Activated CD4-positive, alpha-beta T cell treated with anti-CD3 and anti-CD28 coated beads for 36 hours (primary cell): ENCODE measurements at regions not wholly inside any gene's neighbourhood (a gene's known extent, or its start where the extent isn't known, plus 50 kb on each side); places are given as distances from the start of the nearest gene placed in this dataset.

Experiments
- ATAC-seq: fragments of 200-7000 bp; cut with Tn5 transposase; one replicate; pipeline ENCODE4 v1.10.0; 2021; ENCODE audit warnings: mild to moderate bottlenecking, moderate library complexity
- CTCF ChIA-PET: fragments of 350-600 bp; sonication (Branson Sonifier 250); formaldehyde crosslinking; loops from one replicate; lab custom pipeline; 2021; ENCODE audit warnings: antibody characterized with exemption; lab: Charles Lee
- POLR2A ChIA-PET: fragments of 350-600 bp; sonication (Branson Sonifier 250); formaldehyde crosslinking; loops from one replicate; lab custom pipeline; 2021; ENCODE audit warnings: antibody characterized with exemption, inconsistent platforms; lab: Charles Lee
- DNase-seq: peaks from one replicate; pipeline ENCODE4 v3.0.0-alpha.2; 2020
- H3K27ac Mint-ChIP-seq: one replicate; pipeline ENCODE4 v1.8.0; 2021; ENCODE audit warnings: mixed read lengths
- H3K27me3 Mint-ChIP-seq: one replicate; pipeline ENCODE4 v1.8.0; 2021; ENCODE audit warnings: mixed read lengths
- H3K36me3 Mint-ChIP-seq: one replicate; pipeline ENCODE4 v1.8.0; 2021; ENCODE audit warnings: low read depth, mixed read lengths
- H3K4me1 Mint-ChIP-seq: one replicate; pipeline ENCODE4 v1.8.0; 2021; ENCODE audit warnings: mixed read lengths
- H3K4me3 Mint-ChIP-seq: one replicate; pipeline ENCODE4 v1.8.0; 2021; ENCODE audit warnings: mild to moderate bottlenecking, moderate library complexity, mixed read lengths
- H3K9me3 Mint-ChIP-seq: one replicate; pipeline ENCODE4 v1.8.0; 2021; ENCODE audit warnings: low read depth, mixed read lengths
- intact Hi-C, 2 experiments: fragments of 100-400 bp; cut with DNase I in 1 of 2; cut with micrococcal nuclease in 1 of 2; formaldehyde crosslinking; loops; one replicate each; pipeline versions ENCODE4 v1.14.2 to v1.15.1; 2022 to 2024; cut with DNase I, micrococcal nuclease

DNA sequence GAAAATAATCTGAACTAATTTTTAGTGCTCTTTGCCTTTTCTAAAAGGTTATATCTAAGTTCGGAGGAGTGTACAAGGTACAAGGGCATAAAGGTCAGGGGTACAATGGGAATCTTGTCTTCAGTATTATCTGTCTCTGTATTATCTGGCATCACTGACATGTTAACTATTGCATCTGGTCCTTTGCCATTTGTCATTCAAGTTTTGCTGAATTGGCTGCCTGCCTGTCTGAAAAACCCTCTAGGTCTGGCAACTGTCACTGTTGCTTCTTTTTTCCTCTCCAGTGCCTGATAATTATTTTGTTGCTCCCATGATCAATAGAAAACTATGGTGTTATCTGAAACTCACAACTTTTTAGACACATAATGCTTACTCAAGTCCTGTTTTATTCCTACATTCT is 112.5 kb upstream of the STK26 start:
- Mint-ChIP-seq H3K36me3 (no peaks in the 10 kb centered on the region), H3K4me1 (no peaks in the 10 kb centered on the region), H3K27ac (no peak overlapping the region), H3K9me3 (no peaks in the 10 kb centered on the region), H3K4me3 (no peak overlapping the region), H3K27me3 (no peaks in the 10 kb centered on the region)
- ATAC-seq = no peak
- intact Hi-C loops = no loop called here
- ChIA-PET POLR2A (no interaction called here), CTCF (no interaction called here)
- DNase-seq = no peak

- CTCF ChIA-PET = interaction anchor here (0.7 kb wide), 1 partner anchor 103 kb away, joined by 3 read pairs; no protein-coding TSS in a partner anchor
Observed at GRCh38 chrX:131915488-131915887, 107.6 kb upstream of the STK26 start.

GRCh38 chrX:131917588-131917987 is 105.5 kb upstream of the STK26 start:
- POLR2A ChIA-PET = no interaction called here
- H3K36me3 Mint-ChIP-seq = no peaks in the 10 kb centered on the region

More at GRCh38 chrX:131915488-131915887, 107.6 kb upstream of the STK26 start:
- POLR2A ChIA-PET = no interaction called here
- H3K4me1 Mint-ChIP-seq = no peaks in the 10 kb centered on the region
- no peaks in the 10 kb centered on the region for H3K36me3 Mint-ChIP-seq
- DNase-seq = no peak
- no peak overlapping the region for H3K27ac Mint-ChIP-seq
- intact Hi-C loops = no loop called here
- no peak overlapping the region for H3K4me3 Mint-ChIP-seq
- ATAC-seq = no peak
- H3K27me3 Mint-ChIP-seq = no peaks in the 10 kb centered on the region
- H3K9me3 Mint-ChIP-seq = no peaks in the 10 kb centered on the region

DNA sequence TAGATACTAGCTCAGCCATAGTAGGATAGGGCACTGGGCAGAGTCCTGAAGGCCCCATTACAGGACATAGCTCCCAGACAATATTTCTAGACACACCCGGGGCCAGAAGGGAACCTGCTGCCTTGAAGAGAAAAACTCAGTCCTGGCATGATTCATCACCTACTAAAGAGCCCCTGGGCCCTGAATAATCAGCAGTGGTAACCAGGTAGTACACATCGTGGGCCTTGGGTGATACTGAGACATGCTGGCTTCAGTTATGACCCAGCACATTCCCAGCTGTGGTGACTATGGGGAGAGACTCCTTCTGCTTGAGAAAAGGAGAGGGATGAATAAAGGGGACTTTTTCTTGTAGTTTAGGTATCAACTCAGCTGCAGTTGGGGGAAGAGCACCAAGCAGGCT is 104.3 kb upstream of the STK26 start:
- no peak overlapping the region for H3K4me3 Mint-ChIP-seq
- no peaks in the 10 kb centered on the region for H3K4me1 Mint-ChIP-seq
- ChIA-PET POLR2A (no interaction called here), CTCF (no interaction called here)
- ATAC-seq (no peak), DNase-seq (peak; percentile 4)
- H3K36me3 Mint-ChIP-seq = no peaks in the 10 kb centered on the region
- H3K27me3 Mint-ChIP-seq = no peaks in the 10 kb centered on the region
- intact Hi-C loops = no loop called here
- H3K9me3 Mint-ChIP-seq = peaks cover under 1% of the 10 kb centered on the region
- no peak overlapping the region for H3K27ac Mint-ChIP-seq

More at GRCh38 chrX:131917588-131917987, 105.5 kb upstream of the STK26 start:
- no peak for DNase-seq
- Mint-ChIP-seq H3K27ac (no peak overlapping the region), H3K4me3 (no peak overlapping the region), H3K9me3 (no peaks in the 10 kb centered on the region), H3K27me3 (no peaks in the 10 kb centered on the region), H3K4me1 (no peaks in the 10 kb centered on the region)
- CTCF ChIA-PET = no interaction called here
- intact Hi-C loops = no loop called here
- ATAC-seq = no peak

- POLR2A ChIA-PET = no interaction called here
- ATAC-seq = no peak
Observed at GRCh38 chrX:131923614-131924250, 99.4 kb upstream of the STK26 start.

GRCh38 chrX:131938749-131939148 is 84.4 kb upstream of the STK26 start:
- H3K36me3 Mint-ChIP-seq = no peaks in the 10 kb centered on the region
- CTCF ChIA-PET = no interaction called here
- intact Hi-C loops = no loop called here
- POLR2A ChIA-PET = no interaction called here
- ATAC-seq (no peak), DNase-seq (no peak)
- no peaks in the 10 kb centered on the region for H3K27me3 Mint-ChIP-seq
- H3K9me3 Mint-ChIP-seq = no peaks in the 10 kb centered on the region
- no peaks in the 10 kb centered on the region for H3K4me1 Mint-ChIP-seq
- no peak overlapping the region for H3K27ac Mint-ChIP-seq
- no peak overlapping the region for H3K4me3 Mint-ChIP-seq

More at GRCh38 chrX:131923614-131924250, 99.4 kb upstream of the STK26 start:
- Mint-ChIP-seq H3K4me3 (no peak overlapping the region), H3K9me3 (peaks cover 2% of the 10 kb centered on the region), H3K36me3 (no peaks in the 10 kb centered on the region), H3K4me1 (no peaks in the 10 kb centered on the region), H3K27me3 (no peaks in the 10 kb centered on the region), H3K27ac (no peak overlapping the region)
- CTCF ChIA-PET = no interaction called here
- no peak for DNase-seq
- intact Hi-C loops = no loop called here

GRCh38 chrX:131942034-131942433 is 81.1 kb upstream of the STK26 start:
- Mint-ChIP-seq H3K36me3 (no peaks in the 10 kb centered on the region), H3K4me3 (no peak overlapping the region), H3K9me3 (no peaks in the 10 kb centered on the region), H3K27me3 (no peaks in the 10 kb centered on the region), H3K4me1 (peaks cover 14% of the 10 kb centered on the region), H3K27ac (no peak overlapping the region)
- ChIA-PET CTCF (no interaction called here), POLR2A (no interaction called here)
- DNase-seq = no peak
- no peak for ATAC-seq
- intact Hi-C loops = no loop called here

GRCh38 chrX:131944936-131945902 is 77.9 kb upstream of the STK26 start:
- no peaks in the 10 kb centered on the region for H3K36me3 Mint-ChIP-seq
- DNase-seq (no peak), ATAC-seq (peak; percentile 65)
- H3K9me3 Mint-ChIP-seq = no peaks in the 10 kb centered on the region
- POLR2A ChIA-PET = no interaction called here
- no peak overlapping the region for H3K4me3 Mint-ChIP-seq
- H3K4me1 Mint-ChIP-seq = peaks cover 14% of the 10 kb centered on the region
- H3K27ac Mint-ChIP-seq = no peak overlapping the region
- no peaks in the 10 kb centered on the region for H3K27me3 Mint-ChIP-seq
- intact Hi-C loops = no loop called here
- CTCF ChIA-PET = interaction anchor here (0.7 kb wide), 1 partner anchor 263 kb away, joined by 3 read pairs; no protein-coding TSS in a partner anchor

DNA sequence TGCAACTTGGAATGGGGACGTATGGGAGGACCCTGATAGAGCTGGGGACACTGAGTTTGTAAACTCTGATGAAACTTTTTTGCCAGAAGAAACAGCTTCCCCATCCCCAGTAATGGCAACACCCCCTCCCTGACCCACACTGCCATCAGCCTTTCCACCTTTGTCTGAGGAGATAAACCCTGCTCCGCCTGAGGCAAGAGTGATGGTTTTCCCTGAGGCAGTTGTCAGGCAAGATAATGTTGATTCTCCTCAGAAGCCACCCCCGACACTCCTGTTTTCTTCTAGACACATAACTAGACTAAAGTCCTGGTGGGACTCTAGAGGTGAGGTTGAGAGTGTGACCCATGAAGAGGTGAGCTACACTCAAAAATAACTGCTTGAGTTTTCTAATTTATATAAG is 71.9 kb upstream of the STK26 start:
- DNase-seq (no peak), ATAC-seq (no peak)
- intact Hi-C loops = no loop called here
- Mint-ChIP-seq H3K4me3 (no peak overlapping the region), H3K9me3 (no peaks in the 10 kb centered on the region), H3K27ac (no peak overlapping the region), H3K36me3 (no peaks in the 10 kb centered on the region), H3K27me3 (no peaks in the 10 kb centered on the region), H3K4me1 (peaks cover 11% of the 10 kb centered on the region)
- ChIA-PET POLR2A (no interaction called here), CTCF (no interaction called here)

GRCh38 chrX:131955099-131955777 is 67.9 kb upstream of the STK26 start:
- CTCF ChIA-PET = interaction anchor here (0.6 kb wide), 1 partner anchor 62 kb away, joined by 3 read pairs; no protein-coding TSS in a partner anchor
- no peak overlapping the region for H3K27ac Mint-ChIP-seq
- no peak overlapping the region for H3K4me3 Mint-ChIP-seq
- ATAC-seq (no peak), DNase-seq (no peak)
- peaks cover 10% of the 10 kb centered on the region for H3K4me1 Mint-ChIP-seq
- no peaks in the 10 kb centered on the region for H3K36me3 Mint-ChIP-seq
- H3K27me3 Mint-ChIP-seq = no peaks in the 10 kb centered on the region
- H3K9me3 Mint-ChIP-seq = no peaks in the 10 kb centered on the region
- intact Hi-C loops = no loop called here
- POLR2A ChIA-PET = no interaction called here

DNA sequence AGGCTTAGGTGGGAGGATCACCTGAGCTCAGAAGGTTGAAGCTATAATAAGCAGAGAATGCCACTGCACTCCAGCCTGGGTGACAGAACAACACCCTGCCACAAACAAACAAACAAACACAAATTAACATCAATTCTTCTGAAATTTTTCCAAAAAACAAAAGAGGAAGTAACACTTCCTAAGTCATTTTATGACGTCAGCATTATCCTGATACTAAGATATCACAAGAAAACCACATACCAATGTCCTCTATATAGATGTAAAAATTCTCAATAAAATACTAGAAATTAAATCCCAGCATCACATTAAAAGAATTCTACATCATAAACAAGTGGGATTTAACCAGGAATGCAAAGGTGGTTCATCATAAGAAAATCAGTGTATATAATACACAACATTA is 64.4 kb upstream of the STK26 start:
- no peak for DNase-seq
- H3K27me3 Mint-ChIP-seq = no peaks in the 10 kb centered on the region
- no peaks in the 10 kb centered on the region for H3K36me3 Mint-ChIP-seq
- H3K4me1 Mint-ChIP-seq = peaks cover 17% of the 10 kb centered on the region
- ChIA-PET POLR2A (no interaction called here), CTCF (no interaction called here)
- no peak overlapping the region for H3K27ac Mint-ChIP-seq
- no peak overlapping the region for H3K4me3 Mint-ChIP-seq
- H3K9me3 Mint-ChIP-seq = peaks cover 2% of the 10 kb centered on the region
- ATAC-seq = no peak
- intact Hi-C loops = no loop called here
